K562 (cell line): ENCODE measurements at regions not wholly inside any gene's neighbourhood (a gene's known extent, or its start where the extent isn't known, plus 50 kb on each side); places are given as distances from the start of the nearest gene placed in this dataset.

Source experiments
- GATAD2A ChIP-seq: fragments of 450-650 bp; IDR thresholded peaks from 2 replicates; pipeline ENCODE4 v1.6.1; 2017
- HOXB6 ChIP-seq: fragments of 250-450 bp; sonication (Bioruptor Pico); IDR thresholded peaks from 2 replicates; pipeline ENCODE4 v1.5.1; 2022; ENCODE audit warnings: mild to moderate bottlenecking, borderline replicate concordance
- ILF3 ChIP-seq: fragments of 450-650 bp; IDR thresholded peaks from 2 replicates; pipeline ENCODE4 v1.6.1; 2018; ENCODE audit warnings: antibody characterized with exemption, mild to moderate bottlenecking, moderate library complexity, borderline replicate concordance
- MGA ChIP-seq: fragments of 450-650 bp; IDR thresholded peaks from 2 replicates; pipeline ENCODE4 v1.6.1; 2016; ENCODE audit warnings: mild to moderate bottlenecking, moderate library complexity
- PTTG1 ChIP-seq: fragments of 450-650 bp; IDR thresholded peaks from 2 replicates; pipeline ENCODE4 v1.6.1; 2016; ENCODE audit warnings: low read depth, mild to moderate bottlenecking, missing genetic modification characterization, missing compliant biosample characterization
- SRF ChIP-seq, 2 experiments: fragments of 250-450, 450-650 bp in 1 of 2; sonication (Bioruptor Pico) in 1 of 2; sonication (generic) in 1 of 2; formaldehyde crosslinking; IDR thresholded peaks; 2 replicates each; pipeline versions ENCODE4 v1.5.0 to v1.5.1; 2020 to 2022; ENCODE audit warnings: mild to moderate bottlenecking in 1 of 2, missing genetic modification reagents in 1 of 2
- ZBTB5 ChIP-seq: fragments of 450-650 bp; IDR thresholded peaks from 2 replicates; pipeline ENCODE4 v1.6.1; 2017; ENCODE audit warnings: antibody characterized with exemption
- ZBTB8A ChIP-seq: fragments of 450-650 bp; IDR thresholded peaks from 2 replicates; pipeline ENCODE4 v1.6.1; 2018; ENCODE audit warnings: mild to moderate bottlenecking, moderate library complexity; ENCODE audit not compliant: partially characterized antibody
- ZNF592 ChIP-seq: fragments of 450-650 bp; IDR thresholded peaks from 2 replicates; pipeline ENCODE4 v1.6.1; 2017; ENCODE audit warnings: antibody characterized with exemption, mild to moderate bottlenecking

- TF ChIP-seq PTTG1 (tag) (no peak), ZNF592 (peak; percentile 92), ZBTB8A (peak; percentile 87), ZBTB5 (0 out of 2 replicates have a peak, but pooled peaks have one; percentile 68), SRF (CRISPR knock-in tag; IDR thresholded peaks at IDR 0.05) (0 out of 4 replicates have a peak, but pooled peaks of 1 of the 2 experiments have one; percentile 11), MGA (peak; percentile 14; the same call in 1 of the 2 replicates), HOXB6 (CRISPR knock-in tag) (0 out of 2 replicates have a peak, but pooled peaks have one; percentile 60), GATAD2A (no peak), ILF3 (peak; percentile 77; the same call in 1 of the 2 replicates)
Measured at GRCh38 chr6:27161946-27162603, 85.4 kb upstream of the PRSS16 start (continued).
